IMR-90 (cell line): ENCODE measurements at regions not wholly inside any gene's neighbourhood (a gene's known extent, or its start where the extent isn't known, plus 50 kb on each side); places are given as distances from the start of the nearest gene placed in this dataset.

Experiments
- ATAC-seq: fragments of 200-7000 bp; cut with Tn5 transposase; 2 replicates; pipeline ENCODE4 v1.9.1; 2020; ENCODE audit warnings: low read depth, mild to moderate bottlenecking, moderate library complexity
- BruUV-seq: library from RNA; stranded (reverse); fragments of 400-500 nt; replicated peaks from 2 replicates; lab custom pipeline; 2021; lab: Mats Ljungman, UMichigan
- CTCF ChIA-PET: fragments of 300-600 bp; formaldehyde crosslinking; extraction: SDS; loops from one replicate; lab custom pipeline; 2021; ENCODE audit warnings: antibody characterized with exemption; lab: Yijun Ruan, JAX
- POLR2A ChIA-PET: fragments of 300-600 bp; sonication (Branson Sonifier 250); formaldehyde crosslinking; loops from one replicate; lab custom pipeline; 2022; ENCODE audit warnings: antibody characterized with exemption; ENCODE audit not compliant: unreplicated experiment; lab: Charles Lee
- DNase-seq: peaks from one replicate; pipeline ENCODE4 v3.0.0; 2013
- H2AFZ ChIP-seq: replicated peaks from 2 replicates; pipeline ENCODE3; 2013; ENCODE audit warnings: low read length, mild to moderate bottlenecking; ENCODE audit not compliant: poor library complexity
- H2AK5ac ChIP-seq: 2 replicates; pipeline ENCODE4 v1.6.1; 2013; ENCODE audit warnings: low read depth, low read length, inconsistent platforms
- H2AK9ac ChIP-seq: replicated peaks from 2 replicates; pipeline ENCODE3; 2013; ENCODE audit warnings: mild to moderate bottlenecking, low read depth, low read length, moderate library complexity; ENCODE audit not compliant: poor library complexity
- H2BK120ac ChIP-seq: 2 replicates; pipeline ENCODE4 v1.6.1; 2013; ENCODE audit warnings: low read depth, low read length, inconsistent platforms
- H2BK15ac ChIP-seq: 3 replicates; pipeline ENCODE4 v1.6.1; 2013; ENCODE audit warnings: low read depth, low read length, inconsistent platforms
- H2BK20ac ChIP-seq: 2 replicates; pipeline ENCODE4 v1.6.1; 2013; ENCODE audit warnings: low read depth, mild to moderate bottlenecking, inconsistent platforms, low read length, moderate library complexity
- H2BK5ac ChIP-seq: 2 replicates; pipeline ENCODE4 v1.6.1; 2013; ENCODE audit warnings: mild to moderate bottlenecking, low read depth, low read length, inconsistent platforms; ENCODE audit not compliant: poor library complexity, severe bottlenecking
- H3K14ac ChIP-seq: replicated peaks from 2 replicates; pipeline ENCODE4 v1.6.1; 2013; ENCODE audit warnings: low read depth, low read length, inconsistent platforms
- H3K18ac ChIP-seq: 2 replicates; pipeline ENCODE4 v1.6.1; 2013; ENCODE audit warnings: low read depth, low read length, control low read depth
- H3K23ac ChIP-seq: 2 replicates; pipeline ENCODE4 v1.6.1; 2013; ENCODE audit warnings: low read depth, low read length, inconsistent platforms
- H3K27ac ChIP-seq: 2 replicates; pipeline ENCODE4 v1.5.1; 2013; ENCODE audit warnings: mild to moderate bottlenecking, control low read depth, low read length; ENCODE audit not compliant: insufficient read depth
- H3K27me3 ChIP-seq: 2 replicates; pipeline ENCODE4 v1.6.1; 2013; ENCODE audit warnings: low read length; ENCODE audit not compliant: control insufficient read depth, insufficient read depth
- H3K36me3 ChIP-seq: 2 replicates; pipeline ENCODE4 v1.6.1; 2013; ENCODE audit warnings: low read length, mixed read lengths; ENCODE audit not compliant: control insufficient read depth, insufficient read depth
- H3K4ac ChIP-seq: 2 replicates; pipeline ENCODE4 v1.6.1; 2013; ENCODE audit warnings: low read depth, low read length, inconsistent platforms
- H3K4me1 ChIP-seq: 2 replicates; pipeline ENCODE4 v1.6.1; 2013; ENCODE audit warnings: low read length, mixed read lengths; ENCODE audit not compliant: control insufficient read depth, insufficient read depth
- H3K4me2 ChIP-seq: 2 replicates; pipeline ENCODE4 v1.6.1; 2013; ENCODE audit warnings: low read depth, mild to moderate bottlenecking, control low read depth, low read length, moderate library complexity
- H3K4me3 ChIP-seq: 2 replicates; pipeline ENCODE4 v1.5.1; 2013; ENCODE audit warnings: low read depth, mild to moderate bottlenecking, control low read depth, low read length, moderate library complexity; ENCODE audit not compliant: insufficient read depth
- H3K56ac ChIP-seq: 2 replicates; pipeline ENCODE4 v1.6.1; 2013; ENCODE audit warnings: low read length, inconsistent platforms; ENCODE audit not compliant: insufficient read depth; ENCODE audit errors: extremely low read depth
- H3K79me1 ChIP-seq, 2 experiments: 2 replicates each; pipeline ENCODE4 v1.6.1; 2013; ENCODE audit warnings: low read length in 2 of 2, inconsistent platforms in 1 of 2, low read depth in 1 of 2
- H3K9ac ChIP-seq: 2 replicates; pipeline ENCODE4 v1.6.1; 2013; ENCODE audit warnings: low read depth, low read length, control low read depth
- H3K9me1 ChIP-seq: 2 replicates; pipeline ENCODE4 v1.6.1; 2013; ENCODE audit warnings: low read length, inconsistent platforms; ENCODE audit not compliant: insufficient read depth
- H3K9me3 ChIP-seq: 2 replicates; pipeline ENCODE4 v1.6.1; 2013; ENCODE audit warnings: low read length; ENCODE audit not compliant: control insufficient read depth, insufficient read depth
- H4K20me1 ChIP-seq: 2 replicates; pipeline ENCODE4 v1.6.1; 2013; ENCODE audit warnings: low read length, inconsistent platforms; ENCODE audit not compliant: insufficient read depth
- H4K5ac ChIP-seq: 2 replicates; pipeline ENCODE4 v1.6.1; 2013; ENCODE audit warnings: mild to moderate bottlenecking, low read depth, low read length, control low read depth
- H4K8ac ChIP-seq, 2 experiments: 2 replicates each; pipeline ENCODE4 v1.6.1; 2013; ENCODE audit warnings: low read depth in 2 of 2, low read length in 2 of 2, control low read depth in 1 of 2, inconsistent platforms in 1 of 2
- H4K91ac ChIP-seq: 2 replicates; pipeline ENCODE4 v1.6.1; 2013; ENCODE audit warnings: low read depth, low read length, inconsistent platforms; ENCODE audit not compliant: insufficient read depth
- FOS ChIP-seq: fragments of 150-350 bp; IDR thresholded peaks from 2 replicates; pipeline ENCODE4 v1.6.1; 2016; ENCODE audit warnings: low read depth, low read length
- POLR2A ChIP-seq: IDR thresholded peaks from 2 replicates; pipeline ENCODE4 v1.6.1; 2012; ENCODE audit warnings: mild to moderate bottlenecking, low read depth, low read length
- RCOR1 ChIP-seq: IDR thresholded peaks from 2 replicates; pipeline ENCODE4 v1.6.1; 2012; ENCODE audit warnings: mild to moderate bottlenecking, low read length, improper control_type of control experiment; ENCODE audit not compliant: insufficient replicate concordance
- RFX5 ChIP-seq: IDR thresholded peaks from 2 replicates; pipeline ENCODE4 v1.8.0; 2012; ENCODE audit warnings: low read depth, mild to moderate bottlenecking, low read length, moderate library complexity
- SMC3 ChIP-seq: fragments of 150-350 bp; IDR thresholded peaks from 2 replicates; pipeline ENCODE4 v1.6.1; 2016; ENCODE audit warnings: low read depth, mild to moderate bottlenecking, antibody characterized with exemption, low read length, moderate library complexity
- WGBS, 2 experiments: methylation state at CpG; one replicate each; pipeline versions ENCODE4 v1.1.5 to v1.1.7; 2013; ENCODE audit warnings: missing lambda C conversion rate in 2 of 2; ENCODE audit not compliant: insufficient read length in 1 of 2; ENCODE audit errors: extremely low coverage in 2 of 2; 5-methylcytosine and 5-hydroxymethylcytosine counted together
- dilution Hi-C: fragments of 300-500 bp; cut with HindIII; formaldehyde crosslinking; loops from one replicate; pipeline ENCODE4 v1.14.3; 2018; ENCODE audit warnings: low sequenced_read_pairs; ENCODE audit not compliant: unreplicated experiment
- in situ Hi-C: fragments of 300-500 bp; cut with MboI; formaldehyde crosslinking; loops from 3 replicates; pipeline ENCODE4 v1.14.3; 2019; ENCODE audit warnings: low sequenced_read_pairs, inconsistent platforms, mixed read lengths
- intact Hi-C: fragments of 100-400 bp; cut with micrococcal nuclease; formaldehyde crosslinking; loops from 2 replicates; pipeline ENCODE4 v1.10.0; 2022
- TF ChIP-seq, protein P1 (sequence below): conservative IDR thresholded peaks from 2 replicates; pipeline ENCODE4 v1.5.1; 2012; ENCODE audit warnings: mild to moderate bottlenecking, low read depth, low read length, improper control_type of control experiment

DNA sequence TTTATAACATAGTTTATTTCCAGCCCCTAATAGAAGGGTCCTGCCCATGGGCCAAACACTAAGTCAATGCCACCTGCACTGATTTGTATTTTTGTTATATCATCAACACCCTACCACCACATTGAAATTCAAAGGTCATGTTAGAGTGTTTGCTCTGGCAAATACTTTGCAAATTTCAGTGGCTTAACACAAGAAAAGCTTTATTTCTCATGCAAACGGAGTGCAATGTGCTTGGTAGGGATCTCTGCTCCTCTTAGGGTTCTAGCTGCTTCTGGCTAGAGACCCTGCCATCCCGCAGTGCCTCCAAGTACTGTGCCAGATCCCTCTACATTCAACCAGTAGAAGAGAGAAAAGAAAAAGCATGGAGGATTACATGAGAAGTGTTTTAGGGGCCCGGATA is 230.8 kb upstream of the TET2 start:
- Histone ChIP-seq H3K23ac (no peak overlapping the region), H2BK15ac (no peak overlapping the region), H4K20me1 (no peaks in the 10 kb centered on the region), H2AK5ac (no peak overlapping the region), H3K9me1 (no peaks in the 10 kb centered on the region), H3K18ac (no peak overlapping the region), H2BK20ac (no peak overlapping the region), H3K4me1 (no peaks in the 10 kb centered on the region), H2BK5ac (no peak overlapping the region), H3K79me1 (no peaks in the 10 kb centered on the region), H3K9ac (no peak overlapping the region), H3K36me3 (no peaks in the 10 kb centered on the region), H3K4me2 (no peak overlapping the region), H3K27me3 (no peaks in the 10 kb centered on the region), H2AFZ (no peak overlapping the region), H4K91ac (no peak overlapping the region), H3K9me3 (no peaks in the 10 kb centered on the region), H3K27ac (no peak overlapping the region), H3K14ac (no peak overlapping the region), H3K4me3 (no peak overlapping the region), H4K8ac (no peak overlapping the region), H2BK120ac (no peak overlapping the region), H2AK9ac (no peak overlapping the region), H3K4ac (no peak overlapping the region), H3K56ac (no peak overlapping the region), H4K5ac (no peak overlapping the region)
- dilution Hi-C loops (no loop called here), intact Hi-C loops (no loop called here), in situ Hi-C loops (no loop called here)
- ChIA-PET POLR2A (no interaction called here), CTCF (no interaction called here)
- TF ChIP-seq RCOR1 = no peak
- no peak for TF ChIP-seq RFX5
- no peak for TF ChIP-seq SMC3
- TF ChIP-seq, protein P1, sequence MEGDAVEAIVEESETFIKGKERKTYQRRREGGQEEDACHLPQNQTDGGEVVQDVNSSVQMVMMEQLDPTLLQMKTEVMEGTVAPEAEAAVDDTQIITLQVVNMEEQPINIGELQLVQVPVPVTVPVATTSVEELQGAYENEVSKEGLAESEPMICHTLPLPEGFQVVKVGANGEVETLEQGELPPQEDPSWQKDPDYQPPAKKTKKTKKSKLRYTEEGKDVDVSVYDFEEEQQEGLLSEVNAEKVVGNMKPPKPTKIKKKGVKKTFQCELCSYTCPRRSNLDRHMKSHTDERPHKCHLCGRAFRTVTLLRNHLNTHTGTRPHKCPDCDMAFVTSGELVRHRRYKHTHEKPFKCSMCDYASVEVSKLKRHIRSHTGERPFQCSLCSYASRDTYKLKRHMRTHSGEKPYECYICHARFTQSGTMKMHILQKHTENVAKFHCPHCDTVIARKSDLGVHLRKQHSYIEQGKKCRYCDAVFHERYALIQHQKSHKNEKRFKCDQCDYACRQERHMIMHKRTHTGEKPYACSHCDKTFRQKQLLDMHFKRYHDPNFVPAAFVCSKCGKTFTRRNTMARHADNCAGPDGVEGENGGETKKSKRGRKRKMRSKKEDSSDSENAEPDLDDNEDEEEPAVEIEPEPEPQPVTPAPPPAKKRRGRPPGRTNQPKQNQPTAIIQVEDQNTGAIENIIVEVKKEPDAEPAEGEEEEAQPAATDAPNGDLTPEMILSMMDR = no peak
- no peak for TF ChIP-seq POLR2A
- no peak for TF ChIP-seq FOS
- ATAC-seq (no peak), DNase-seq (no peak)
- no CpG with 5 or more reads among the region's 3 CpGs for WGBS, 2 experiments
- no TSS peak for BruUV-seq
